ENCODE measurements at regions not wholly inside any gene's neighbourhood (a gene's known extent, or its start where the extent isn't known, plus 50 kb on each side); places are given as distances from the start of the nearest gene placed in this dataset.

GRCh38 chr14:96663491-96664067, 133.6 kb upstream of the VRK1 start (continued):
- TF ChIP-seq ZBTB40 (IDR thresholded peaks at IDR 0.05) (no peak), ZBTB40 (CRISPR knock-in tag; IDR thresholded peaks at IDR 0.05) (no peak), PRDM10 (IDR thresholded peaks at IDR 0.05; ENCODE audit: partially characterized antibody) (peak; percentile 48), POLR2G (IDR thresholded peaks at IDR 0.05; ENCODE audit: low read depth, low read length) (0 out of 2 replicates have a peak, but pooled peaks have one; percentile 22)

All from K562 (cell line).